ENCODE measurements at regions not wholly inside any gene's neighbourhood (a gene's known extent, or its start where the extent isn't known, plus 50 kb on each side); places are given as distances from the start of the nearest gene placed in this dataset.

DNA sequence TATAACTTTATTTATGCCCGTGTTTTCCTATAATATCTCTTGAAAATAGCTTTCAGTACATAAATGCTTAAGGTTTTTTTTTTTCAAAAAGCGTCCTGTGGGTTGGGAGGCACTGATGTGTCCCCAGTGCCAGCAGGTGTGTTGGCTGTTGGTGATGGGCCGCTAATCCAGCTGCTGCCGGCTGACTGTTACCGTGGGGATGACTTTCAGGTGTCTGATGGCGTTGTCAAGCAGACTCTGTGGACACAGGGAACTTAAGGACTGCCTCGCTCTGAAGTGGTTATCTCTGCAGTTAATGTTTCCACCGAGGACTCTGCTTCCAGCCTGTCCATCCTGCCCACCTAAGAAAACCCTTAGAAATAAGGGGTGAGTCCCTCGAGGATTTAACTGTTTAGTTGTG lies 94.5 kb downstream of the ANKRD10 start:
- TF ChIP-seq, protein P1, sequence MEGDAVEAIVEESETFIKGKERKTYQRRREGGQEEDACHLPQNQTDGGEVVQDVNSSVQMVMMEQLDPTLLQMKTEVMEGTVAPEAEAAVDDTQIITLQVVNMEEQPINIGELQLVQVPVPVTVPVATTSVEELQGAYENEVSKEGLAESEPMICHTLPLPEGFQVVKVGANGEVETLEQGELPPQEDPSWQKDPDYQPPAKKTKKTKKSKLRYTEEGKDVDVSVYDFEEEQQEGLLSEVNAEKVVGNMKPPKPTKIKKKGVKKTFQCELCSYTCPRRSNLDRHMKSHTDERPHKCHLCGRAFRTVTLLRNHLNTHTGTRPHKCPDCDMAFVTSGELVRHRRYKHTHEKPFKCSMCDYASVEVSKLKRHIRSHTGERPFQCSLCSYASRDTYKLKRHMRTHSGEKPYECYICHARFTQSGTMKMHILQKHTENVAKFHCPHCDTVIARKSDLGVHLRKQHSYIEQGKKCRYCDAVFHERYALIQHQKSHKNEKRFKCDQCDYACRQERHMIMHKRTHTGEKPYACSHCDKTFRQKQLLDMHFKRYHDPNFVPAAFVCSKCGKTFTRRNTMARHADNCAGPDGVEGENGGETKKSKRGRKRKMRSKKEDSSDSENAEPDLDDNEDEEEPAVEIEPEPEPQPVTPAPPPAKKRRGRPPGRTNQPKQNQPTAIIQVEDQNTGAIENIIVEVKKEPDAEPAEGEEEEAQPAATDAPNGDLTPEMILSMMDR (IDR thresholded peaks at IDR 0.05; ENCODE audit: low read depth, low read length, poor library complexity, severe bottlenecking) = no peak
- TF ChIP-seq EZH2phosphoT487 (IDR thresholded peaks at IDR 0.05; ENCODE audit: borderline replicate concordance, low read length) = no peak
